T-helper 2 cell treated with Interferon-gamma antibody and Interleukin-4, amounts not matched to agents 100 ng/mL and 5 ng/mL, for 36 hours (primary cell): ENCODE measurements at regions not wholly inside any gene's neighbourhood (a gene's known extent, or its start where the extent isn't known, plus 50 kb on each side); places are given as distances from the start of the nearest gene placed in this dataset.

Experiments
- intact Hi-C: fragments of 100-400 bp; cut with micrococcal nuclease; formaldehyde crosslinking; loops from one replicate; pipeline ENCODE4 v1.15.1; 2023

DNA sequence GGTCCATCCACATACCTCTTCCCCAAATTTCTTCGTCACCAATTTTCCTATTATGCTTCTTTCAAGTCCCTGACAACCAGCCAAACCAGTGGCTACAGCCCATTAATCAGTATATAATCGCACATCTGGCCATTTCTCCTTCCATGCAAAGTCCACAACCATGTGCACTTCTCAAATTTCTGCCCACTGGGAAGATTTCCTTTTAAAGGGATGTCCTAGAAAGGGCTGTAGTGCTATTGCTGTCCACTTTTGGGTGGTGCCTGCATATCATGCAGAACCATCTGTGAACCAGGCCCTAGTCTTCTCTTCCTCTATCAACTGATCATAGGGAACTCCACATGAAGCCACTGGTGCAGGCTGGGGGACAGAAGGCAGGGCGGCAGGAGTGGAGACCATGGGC, 55.2 kb upstream of the MID1IP1 start:
- intact Hi-C loops: no loop called here

DNA sequence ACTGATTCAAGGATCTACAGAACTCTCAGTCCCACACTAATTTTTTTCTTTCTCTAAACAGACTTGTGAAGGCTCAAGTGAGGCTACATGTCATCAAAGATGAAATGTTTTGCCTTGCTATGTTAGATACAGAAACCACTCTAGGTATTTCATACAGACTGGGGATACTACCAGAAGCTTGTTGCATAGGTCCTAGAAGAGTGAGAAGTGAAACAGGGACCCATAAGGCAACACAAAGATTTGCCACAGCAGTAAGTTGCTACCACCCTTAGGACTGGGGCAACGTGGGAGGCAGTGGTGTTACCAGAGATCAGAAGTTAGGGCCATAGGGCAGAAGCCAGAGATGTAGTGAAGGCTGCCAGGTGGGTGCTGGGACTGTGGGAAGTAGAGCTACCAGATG, 50.7 kb upstream of the MID1IP1 start:
- intact Hi-C loops: loop anchor here (5.0 kb wide), 1 partner anchor 88 kb away; no protein-coding TSS in a partner anchor
